Neural progenitor cell (in vitro differentiated cells): ENCODE measurements at regions not wholly inside any gene's neighbourhood (a gene's known extent, or its start where the extent isn't known, plus 50 kb on each side); places are given as distances from the start of the nearest gene placed in this dataset.

Experiments used
- DNase-seq: peaks from one replicate; pipeline ENCODE4 v3.0.0-alpha.2; 2016; ENCODE audit warnings: low spot score
- H2AFZ ChIP-seq: fragments of 200-600 bp; sonication (generic); replicated peaks from 2 replicates; pipeline ENCODE4 v1.6.1; 2016; ENCODE audit warnings: antibody characterized with exemption
- H3F3A ChIP-seq: fragments of 200-600 bp; sonication (generic); 2 replicates; pipeline ENCODE4 v1.6.1; 2016; ENCODE audit warnings: antibody characterized with exemption, low read depth
- H3K27ac ChIP-seq: fragments of 200-600 bp; sonication (generic); 2 replicates; pipeline ENCODE4 v1.5.1; 2016; ENCODE audit warnings: mild to moderate bottlenecking
- H3K27me3 ChIP-seq: fragments of 200-600 bp; sonication (generic); 2 replicates; pipeline ENCODE4 v1.6.1; 2016; ENCODE audit warnings: mild to moderate bottlenecking, moderate library complexity
- H3K36me3 ChIP-seq: fragments of 200-600 bp; sonication (generic); 2 replicates; pipeline ENCODE4 v1.5.1; 2016
- H3K4me1 ChIP-seq: fragments of 200-600 bp; sonication (generic); 2 replicates; pipeline ENCODE4 v1.6.1; 2016; ENCODE audit warnings: mixed run types
- H3K4me2 ChIP-seq: fragments of 200-600 bp; sonication (generic); 2 replicates; pipeline ENCODE4 v1.6.1; 2016
- H3K4me3 ChIP-seq: fragments of 200-600 bp; sonication (generic); 2 replicates; pipeline ENCODE4 v1.5.1; 2016
- H3K79me2 ChIP-seq: fragments of 200-600 bp; sonication (generic); 2 replicates; pipeline ENCODE4 v1.6.1; 2016; ENCODE audit warnings: low read depth
- H3K9ac ChIP-seq: fragments of 200-600 bp; sonication (generic); 2 replicates; pipeline ENCODE4 v1.6.1; 2016
- H3K9me3 ChIP-seq: fragments of 200-600 bp; sonication (generic); 2 replicates; pipeline ENCODE4 v1.5.1; 2016; ENCODE audit warnings: low read depth
- H4K20me1 ChIP-seq: fragments of 200-600 bp; sonication (generic); 2 replicates; pipeline ENCODE4 v1.6.1; 2016; ENCODE audit warnings: low read depth
- H3K27ac Mint-ChIP-seq: 3 replicates; pipeline ENCODE4 v1.8.0; 2021; ENCODE audit warnings: mixed read lengths
- H3K27me3 Mint-ChIP-seq: 2 replicates; pipeline ENCODE4 v1.8.0; 2022; ENCODE audit warnings: low read depth, mild to moderate bottlenecking, inconsistent platforms, moderate library complexity, mixed read lengths; ENCODE audit not compliant: insufficient read depth
- H3K36me3 Mint-ChIP-seq: 3 replicates; pipeline ENCODE4 v1.8.0; 2021; ENCODE audit warnings: mixed read lengths
- H3K4me1 Mint-ChIP-seq: 3 replicates; pipeline ENCODE4 v1.8.0; 2021; ENCODE audit warnings: mixed read lengths
- H3K4me3 Mint-ChIP-seq: 3 replicates; pipeline ENCODE4 v1.8.0; 2021; ENCODE audit warnings: mild to moderate bottlenecking, moderate library complexity, mixed read lengths
- H3K9me3 Mint-ChIP-seq: 3 replicates; pipeline ENCODE4 v1.8.0; 2020; ENCODE audit warnings: mixed read lengths
- EZH2 ChIP-seq: fragments of 200-600 bp; sonication (generic); IDR thresholded peaks from 2 replicates; pipeline ENCODE4 v1.6.1; 2017; ENCODE audit warnings: antibody characterized with exemption, mild to moderate bottlenecking, moderate library complexity
- EZH2phosphoT487 ChIP-seq: fragments of 200-600 bp; sonication (generic); IDR thresholded peaks from 2 replicates; pipeline ENCODE4 v1.6.1; 2017; ENCODE audit warnings: antibody characterized with exemption
- TF ChIP-seq, protein P1 (sequence below): fragments of 200-600 bp; sonication (generic); IDR thresholded peaks from 2 replicates; pipeline ENCODE4 v1.5.1; 2017; ENCODE audit warnings: antibody characterized with exemption, mild to moderate bottlenecking

DNA sequence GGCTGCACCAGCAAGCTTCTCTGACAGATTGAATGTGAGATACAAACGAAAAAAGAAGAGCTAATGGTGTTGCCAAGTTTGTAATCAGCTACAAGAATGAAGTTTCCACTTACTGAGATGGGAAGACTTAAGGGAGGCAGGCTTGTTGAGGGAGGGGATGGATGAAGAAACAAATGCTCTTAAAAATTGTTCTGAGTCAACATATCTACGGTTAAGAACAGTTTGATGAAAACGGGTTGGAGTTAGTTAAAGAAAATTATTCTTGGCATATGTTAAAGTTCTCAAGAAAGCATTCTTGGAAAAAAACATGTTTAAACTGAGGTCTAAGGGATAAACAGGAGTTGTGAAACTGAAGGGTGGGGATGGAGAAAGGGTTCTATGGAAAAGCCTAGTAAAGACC, 816.3 kb upstream of the HS3ST1 start:
- H3K27me3 ChIP-seq, result no peaks in the 10 kb centered on the region
- H2AFZ ChIP-seq, result no peak overlapping the region
- no peak overlapping the region for H3K4me3 Mint-ChIP-seq
- H3K4me1 Mint-ChIP-seq, result no peaks in the 10 kb centered on the region
- H3K36me3 ChIP-seq, result no peaks in the 10 kb centered on the region
- TF ChIP-seq, protein P1, sequence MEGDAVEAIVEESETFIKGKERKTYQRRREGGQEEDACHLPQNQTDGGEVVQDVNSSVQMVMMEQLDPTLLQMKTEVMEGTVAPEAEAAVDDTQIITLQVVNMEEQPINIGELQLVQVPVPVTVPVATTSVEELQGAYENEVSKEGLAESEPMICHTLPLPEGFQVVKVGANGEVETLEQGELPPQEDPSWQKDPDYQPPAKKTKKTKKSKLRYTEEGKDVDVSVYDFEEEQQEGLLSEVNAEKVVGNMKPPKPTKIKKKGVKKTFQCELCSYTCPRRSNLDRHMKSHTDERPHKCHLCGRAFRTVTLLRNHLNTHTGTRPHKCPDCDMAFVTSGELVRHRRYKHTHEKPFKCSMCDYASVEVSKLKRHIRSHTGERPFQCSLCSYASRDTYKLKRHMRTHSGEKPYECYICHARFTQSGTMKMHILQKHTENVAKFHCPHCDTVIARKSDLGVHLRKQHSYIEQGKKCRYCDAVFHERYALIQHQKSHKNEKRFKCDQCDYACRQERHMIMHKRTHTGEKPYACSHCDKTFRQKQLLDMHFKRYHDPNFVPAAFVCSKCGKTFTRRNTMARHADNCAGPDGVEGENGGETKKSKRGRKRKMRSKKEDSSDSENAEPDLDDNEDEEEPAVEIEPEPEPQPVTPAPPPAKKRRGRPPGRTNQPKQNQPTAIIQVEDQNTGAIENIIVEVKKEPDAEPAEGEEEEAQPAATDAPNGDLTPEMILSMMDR, result no peak
- TF ChIP-seq EZH2phosphoT487 (no peak), EZH2 (no peak)
- no peak overlapping the region for H3K9ac ChIP-seq
- no peaks in the 10 kb centered on the region for H3K9me3 Mint-ChIP-seq
- no peaks in the 10 kb centered on the region for H3K36me3 Mint-ChIP-seq
- H3K4me1 ChIP-seq, result no peaks in the 10 kb centered on the region
- no peaks in the 10 kb centered on the region for H4K20me1 ChIP-seq
- H3K27ac ChIP-seq, result no peak overlapping the region
- no peak overlapping the region for H3K4me3 ChIP-seq
- H3K27ac Mint-ChIP-seq, result no peak overlapping the region
- H3K9me3 ChIP-seq, result no peaks in the 10 kb centered on the region
- H3K4me2 ChIP-seq, result no peak overlapping the region
- H3F3A ChIP-seq, result no peaks in the 10 kb centered on the region
- no peaks in the 10 kb centered on the region for H3K27me3 Mint-ChIP-seq
- no peak for DNase-seq
- no peaks in the 10 kb centered on the region for H3K79me2 ChIP-seq

DNA sequence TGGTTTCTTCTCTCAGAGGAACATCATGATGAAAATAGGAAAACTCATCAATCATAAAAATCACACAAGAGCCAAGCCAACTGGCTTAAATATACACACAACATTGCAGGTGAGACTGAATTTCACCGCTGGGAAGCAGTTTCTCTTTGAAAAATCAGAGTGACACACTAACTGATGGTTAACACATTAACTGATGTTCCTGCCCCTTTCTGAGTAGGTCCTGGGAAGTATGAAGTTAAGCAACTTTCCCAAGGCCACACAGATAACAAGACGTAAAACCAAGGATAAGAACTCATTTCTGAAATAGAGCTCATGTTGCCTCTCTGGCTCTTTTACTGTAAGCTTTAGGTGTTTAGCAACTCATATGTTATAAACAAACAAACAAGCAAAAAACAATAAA, 813.7 kb upstream of the HS3ST1 start:
- Mint-ChIP-seq H3K27me3 (no peaks in the 10 kb centered on the region), H3K4me1 (no peaks in the 10 kb centered on the region), H3K9me3 (no peaks in the 10 kb centered on the region), H3K4me3 (no peak overlapping the region), H3K27ac (no peak overlapping the region), H3K36me3 (no peaks in the 10 kb centered on the region)
- Histone ChIP-seq H2AFZ (no peak overlapping the region), H3K4me2 (no peak overlapping the region), H3K36me3 (no peaks in the 10 kb centered on the region), H3K27me3 (no peaks in the 10 kb centered on the region), H3K4me3 (no peak overlapping the region), H3K27ac (no peak overlapping the region), H3F3A (no peaks in the 10 kb centered on the region), H3K9me3 (no peaks in the 10 kb centered on the region), H3K79me2 (no peaks in the 10 kb centered on the region), H4K20me1 (no peaks in the 10 kb centered on the region), H3K4me1 (no peaks in the 10 kb centered on the region), H3K9ac (no peak overlapping the region)
- TF ChIP-seq EZH2phosphoT487 (no peak), EZH2 (no peak)
- TF ChIP-seq, protein P1, result no peak
- DNase-seq, result no peak

DNA sequence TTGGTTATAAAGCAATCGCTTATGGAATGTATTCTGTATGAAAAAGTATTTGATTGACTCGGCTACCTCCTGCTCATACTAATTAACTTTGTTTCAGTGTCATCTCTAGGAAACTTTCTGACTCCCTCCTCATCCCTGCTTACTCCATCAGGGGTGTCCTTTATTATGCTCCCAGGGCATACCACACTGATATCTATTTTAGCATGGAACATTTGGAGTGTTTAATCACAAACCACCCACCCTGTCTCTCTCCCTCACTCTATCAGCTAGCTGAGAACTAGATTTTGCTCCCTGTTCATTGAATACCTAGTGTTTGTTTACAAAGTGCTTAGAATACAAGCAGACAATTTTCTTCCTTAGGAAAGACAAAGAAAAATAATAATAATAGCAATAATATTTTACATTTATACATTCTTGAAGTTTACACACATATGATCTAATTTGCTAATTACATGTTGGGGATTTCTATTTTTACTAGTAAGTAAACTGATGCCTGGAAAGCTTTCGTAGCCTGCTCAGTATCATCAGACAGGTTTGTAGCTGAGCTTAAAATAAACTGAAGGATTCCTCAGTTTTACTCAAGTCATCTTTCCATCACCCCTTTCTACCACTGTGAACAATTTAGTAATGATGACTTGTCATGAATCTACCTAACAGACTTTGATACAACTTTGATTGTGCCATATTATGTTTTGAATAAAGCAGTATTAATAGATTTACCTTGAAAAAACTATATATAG, 811.4 kb upstream of the HS3ST1 start:
- no peak for DNase-seq
- Mint-ChIP-seq H3K27ac (no peak overlapping the region), H3K4me1 (no peaks in the 10 kb centered on the region)

More for the DNA sequence above, 811.4 kb upstream of the HS3ST1 start:
- Mint-ChIP-seq H3K9me3 (no peaks in the 10 kb centered on the region), H3K4me3 (no peak overlapping the region), H3K36me3 (no peaks in the 10 kb centered on the region), H3K27me3 (peaks cover 2% of the 10 kb centered on the region)
- no peak for TF ChIP-seq EZH2phosphoT487
- no peak for TF ChIP-seq EZH2
- TF ChIP-seq, protein P1, result no peak
- Histone ChIP-seq H2AFZ (no peak overlapping the region), H3K9ac (no peak overlapping the region), H3K4me1 (no peaks in the 10 kb centered on the region), H3K79me2 (no peaks in the 10 kb centered on the region), H4K20me1 (no peaks in the 10 kb centered on the region), H3F3A (no peaks in the 10 kb centered on the region), H3K27me3 (no peaks in the 10 kb centered on the region), H3K4me3 (no peak overlapping the region), H3K27ac (no peak overlapping the region), H3K9me3 (no peaks in the 10 kb centered on the region), H3K4me2 (no peak overlapping the region), H3K36me3 (no peaks in the 10 kb centered on the region)
